ENCODE measurements at regions not wholly inside any gene's neighbourhood (a gene's known extent, or its start where the extent isn't known, plus 50 kb on each side); places are given as distances from the start of the nearest gene placed in this dataset.

DNA sequence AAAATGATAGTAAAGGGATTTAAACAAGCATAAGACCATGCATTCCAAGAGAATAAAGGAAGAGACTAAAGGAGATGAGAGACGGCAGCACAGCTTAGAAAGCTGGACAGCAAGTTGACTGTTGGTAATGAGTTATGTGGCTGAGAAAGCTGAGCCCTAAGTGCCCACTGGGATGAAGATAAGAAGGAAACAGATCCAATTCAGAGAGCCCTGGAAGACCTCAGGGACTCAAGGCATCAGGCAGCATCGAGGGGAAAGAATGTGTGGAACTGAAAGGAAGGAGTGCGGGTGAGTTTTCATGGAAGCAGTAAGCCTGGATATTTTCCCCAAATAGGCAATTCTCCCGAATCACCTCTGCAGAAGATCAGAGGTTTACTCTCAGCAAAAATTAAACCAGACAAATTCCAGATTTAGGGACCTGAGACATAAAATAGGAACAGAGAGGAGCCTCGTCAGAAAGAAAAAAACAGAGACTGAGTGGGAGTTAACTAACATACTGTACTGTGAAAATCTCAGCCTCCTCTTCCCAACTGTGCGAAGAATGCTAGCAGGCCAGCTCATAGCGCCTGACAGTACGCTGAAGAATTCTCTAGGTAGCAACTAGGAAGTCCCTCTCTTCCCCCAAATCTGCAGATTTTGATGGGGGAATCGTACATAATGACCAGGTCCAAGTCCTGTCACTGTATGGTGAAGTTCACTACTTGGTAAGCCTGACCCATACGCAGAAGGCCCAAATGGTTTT lies 187.7 kb upstream of the TAPT1 start:
- DNase-seq (ENCODE audit: extremely low read depth in 1 of 4, low spot score in 3 of 4) (no peak), FAIRE-seq (no peak), ATAC-seq (no peak)
- Histone ChIP-seq H3K9me1 (ENCODE audit: control insufficient read depth, insufficient read depth, low read length) (no peaks in the 10 kb centered on the region), H3K27me3 (ENCODE audit: control insufficient read depth in 2 of 2, insufficient read depth in 2 of 2, low read length in 2 of 2) (peaks cover 0 to 4% of the 10 kb centered on the region in 2 experiments; a peak in 3 of 5 replicates), H3K9me3 (replicated peaks; ENCODE audit: control insufficient read depth, insufficient read depth, low read depth, low read length) (no peaks in the 10 kb centered on the region), H3K27ac (ENCODE audit: extremely low read depth, low read depth, low read length) (no peak overlapping the region), H3K36me3 (ENCODE audit: control insufficient read depth, insufficient read depth, low read length) (no peaks in the 10 kb centered on the region), H3K79me2 (ENCODE audit: control insufficient read depth, insufficient read depth, low read length) (no peaks in the 10 kb centered on the region), H3K4me3 (no peak overlapping the region), H2AFZ (ENCODE audit: low read depth, low read length) (no peak overlapping the region), H3K9ac (ENCODE audit: insufficient read depth in 1 of 2, low read depth in 2 of 2, low read length in 2 of 2) (no peak overlapping the region), H4K20me1 (replicated peaks; ENCODE audit: control insufficient read depth, insufficient read depth, low read length) (no peaks in the 10 kb centered on the region; the same call in 1 of the 2 replicates), H3K4me1 (replicated peaks in 1 of 2; ENCODE audit: control insufficient read depth in 2 of 2, insufficient read depth in 2 of 2, low read length in 2 of 2) (no peaks in the 10 kb centered on the region), H3K4me2 (ENCODE audit: insufficient read depth, low read length) (no peak overlapping the region)
- ChIA-PET CTCF (ENCODE audit: low intra/inter-chr PET ratio) (no interaction called here), POLR2A (no interaction called here)
- under 1% methylated on average over 10 of the region's 10 CpGs for WGBS (ENCODE audit: insufficient coverage, low coverage, missing lambda C conversion rate)
- no TSS peak for BruUV-seq (replicated peaks)
- in situ Hi-C loops (cut with MboI) (no loop called here), intact Hi-C loops (cut with micrococcal nuclease) (no loop called here)
- TF ChIP-seq HNRNPLL (IDR thresholded peaks at IDR 0.05; ENCODE audit: low read depth, low read length, poor library complexity, severe bottlenecking): no peak
- TF ChIP-seq NCOA4 (IDR thresholded peaks at IDR 0.05; ENCODE audit: partially characterized antibody): no peak
- TF ChIP-seq ZNF699 (CRISPR knock-in tag; IDR thresholded peaks at IDR 0.05; ENCODE audit: insufficient replicate concordance): no peak
- no peak for TF ChIP-seq ZNF217 (CRISPR knock-in tag; IDR thresholded peaks at IDR 0.05)
- TF ChIP-seq BACH1 (tag; IDR thresholded peaks at IDR 0.05): no peak
- no peak for TF ChIP-seq ZNF79 (CRISPR knock-in tag; IDR thresholded peaks at IDR 0.05; ENCODE audit: low read depth)
- TF ChIP-seq, protein P1, sequence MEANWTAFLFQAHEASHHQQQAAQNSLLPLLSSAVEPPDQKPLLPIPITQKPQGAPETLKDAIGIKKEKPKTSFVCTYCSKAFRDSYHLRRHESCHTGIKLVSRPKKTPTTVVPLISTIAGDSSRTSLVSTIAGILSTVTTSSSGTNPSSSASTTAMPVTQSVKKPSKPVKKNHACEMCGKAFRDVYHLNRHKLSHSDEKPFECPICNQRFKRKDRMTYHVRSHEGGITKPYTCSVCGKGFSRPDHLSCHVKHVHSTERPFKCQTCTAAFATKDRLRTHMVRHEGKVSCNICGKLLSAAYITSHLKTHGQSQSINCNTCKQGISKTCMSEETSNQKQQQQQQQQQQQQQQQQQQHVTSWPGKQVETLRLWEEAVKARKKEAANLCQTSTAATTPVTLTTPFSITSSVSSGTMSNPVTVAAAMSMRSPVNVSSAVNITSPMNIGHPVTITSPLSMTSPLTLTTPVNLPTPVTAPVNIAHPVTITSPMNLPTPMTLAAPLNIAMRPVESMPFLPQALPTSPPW (CRISPR knock-in tag; IDR thresholded peaks at IDR 0.05): no peak
- no peak for TF ChIP-seq ZFP30 (CRISPR knock-in tag; IDR thresholded peaks at IDR 0.05; ENCODE audit: borderline replicate concordance)
- TF ChIP-seq U2AF2 (optimal IDR thresholded peaks at IDR 0.05; ENCODE audit: low read depth, low read length): no peak
- TF ChIP-seq ZBTB1 (CRISPR knock-in tag; IDR thresholded peaks at IDR 0.05; ENCODE audit: borderline replicate concordance, low read depth): no peak
- no peak for TF ChIP-seq ZNF124 (CRISPR knock-in tag; IDR thresholded peaks at IDR 0.05)
- no peak for TF ChIP-seq KAT7 (CRISPR knock-in tag; IDR thresholded peaks at IDR 0.05; ENCODE audit: borderline replicate concordance)
- TF ChIP-seq ETV1 (tag; conservative IDR thresholded peaks at IDR 0.05; ENCODE audit: low read depth): no peak
- no peak for TF ChIP-seq PML (IDR thresholded peaks at IDR 0.05; ENCODE audit: low read length)
- TF ChIP-seq, protein P2, sequence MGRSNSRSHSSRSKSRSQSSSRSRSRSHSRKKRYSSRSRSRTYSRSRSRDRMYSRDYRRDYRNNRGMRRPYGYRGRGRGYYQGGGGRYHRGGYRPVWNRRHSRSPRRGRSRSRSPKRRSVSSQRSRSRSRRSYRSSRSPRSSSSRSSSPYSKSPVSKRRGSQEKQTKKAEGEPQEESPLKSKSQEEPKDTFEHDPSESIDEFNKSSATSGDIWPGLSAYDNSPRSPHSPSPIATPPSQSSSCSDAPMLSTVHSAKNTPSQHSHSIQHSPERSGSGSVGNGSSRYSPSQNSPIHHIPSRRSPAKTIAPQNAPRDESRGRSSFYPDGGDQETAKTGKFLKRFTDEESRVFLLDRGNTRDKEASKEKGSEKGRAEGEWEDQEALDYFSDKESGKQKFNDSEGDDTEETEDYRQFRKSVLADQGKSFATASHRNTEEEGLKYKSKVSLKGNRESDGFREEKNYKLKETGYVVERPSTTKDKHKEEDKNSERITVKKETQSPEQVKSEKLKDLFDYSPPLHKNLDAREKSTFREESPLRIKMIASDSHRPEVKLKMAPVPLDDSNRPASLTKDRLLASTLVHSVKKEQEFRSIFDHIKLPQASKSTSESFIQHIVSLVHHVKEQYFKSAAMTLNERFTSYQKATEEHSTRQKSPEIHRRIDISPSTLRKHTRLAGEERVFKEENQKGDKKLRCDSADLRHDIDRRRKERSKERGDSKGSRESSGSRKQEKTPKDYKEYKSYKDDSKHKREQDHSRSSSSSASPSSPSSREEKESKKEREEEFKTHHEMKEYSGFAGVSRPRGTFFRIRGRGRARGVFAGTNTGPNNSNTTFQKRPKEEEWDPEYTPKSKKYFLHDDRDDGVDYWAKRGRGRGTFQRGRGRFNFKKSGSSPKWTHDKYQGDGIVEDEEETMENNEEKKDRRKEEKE (IDR thresholded peaks at IDR 0.05; ENCODE audit: borderline replicate concordance in 1 of 2, control insufficient read depth in 1 of 2, low read depth in 2 of 2, low read length in 1 of 2): no peak
- TF ChIP-seq ZNF274 (IDR thresholded peaks at IDR 0.05; ENCODE audit: borderline replicate concordance, low read depth, low read length): no peak
- no peak for TF ChIP-seq ZNF133 (CRISPR knock-in tag; IDR thresholded peaks at IDR 0.05)
- no peak for TF ChIP-seq XRCC3 (IDR thresholded peaks at IDR 0.05)
- TF ChIP-seq NFXL1 (CRISPR knock-in tag; IDR thresholded peaks at IDR 0.05): no peak
